HG02798 (cell line): ENCODE measurements at regions not wholly inside any gene's neighbourhood (a gene's known extent, or its start where the extent isn't known, plus 50 kb on each side); places are given as distances from the start of the nearest gene placed in this dataset.

ENCODE experiments used
- ATAC-seq: cut with Tn5 transposase; IDR thresholded peaks from one replicate; pipeline ENCODE4 v1.9.1; 2021; ENCODE audit warnings: mild to moderate bottlenecking; ENCODE audit not compliant: unreplicated experiment, poor library complexity

DNA sequence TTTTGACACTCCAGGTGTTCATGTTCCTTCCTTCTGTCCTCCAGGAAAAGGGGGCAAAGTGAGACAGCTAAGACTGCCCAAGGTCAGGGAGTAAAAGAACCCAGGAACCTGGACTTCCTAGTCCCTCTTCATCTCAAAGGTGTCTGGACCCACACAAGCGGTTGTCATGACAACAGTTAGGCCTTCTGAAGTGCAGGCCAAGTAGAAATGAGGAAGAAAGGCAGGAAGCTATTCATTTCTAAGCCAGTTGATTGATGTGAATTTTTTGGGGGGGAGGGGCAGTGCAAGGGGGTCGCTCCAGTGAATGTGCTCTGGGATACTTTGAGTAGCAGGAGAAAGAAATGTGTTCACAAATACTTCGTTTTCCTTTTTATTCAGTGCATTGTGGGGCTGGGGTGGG, 114.3 kb downstream of the NAV1 start:
- ATAC-seq: no peak

DNA sequence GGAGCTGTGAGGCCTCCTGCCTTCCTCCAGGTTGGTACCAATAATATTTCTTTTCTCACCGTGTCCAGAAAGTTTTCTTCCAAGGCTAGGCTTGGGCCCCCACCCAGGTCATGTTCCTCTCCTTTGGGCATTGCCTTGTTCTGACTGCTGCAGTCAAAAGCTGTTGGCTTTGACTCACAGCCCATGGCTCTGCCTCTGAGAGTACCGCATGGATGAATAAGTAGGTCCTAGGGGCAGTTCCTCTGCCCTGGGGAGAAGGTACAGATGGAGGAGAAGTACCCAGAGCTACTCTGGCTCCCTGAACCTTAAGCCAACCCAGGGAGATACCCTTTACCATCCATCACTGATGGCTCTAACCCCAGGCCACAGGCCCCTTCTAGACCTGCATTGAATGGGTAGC, 115.0 kb downstream of the NAV1 start:
- no peak for ATAC-seq

DNA sequence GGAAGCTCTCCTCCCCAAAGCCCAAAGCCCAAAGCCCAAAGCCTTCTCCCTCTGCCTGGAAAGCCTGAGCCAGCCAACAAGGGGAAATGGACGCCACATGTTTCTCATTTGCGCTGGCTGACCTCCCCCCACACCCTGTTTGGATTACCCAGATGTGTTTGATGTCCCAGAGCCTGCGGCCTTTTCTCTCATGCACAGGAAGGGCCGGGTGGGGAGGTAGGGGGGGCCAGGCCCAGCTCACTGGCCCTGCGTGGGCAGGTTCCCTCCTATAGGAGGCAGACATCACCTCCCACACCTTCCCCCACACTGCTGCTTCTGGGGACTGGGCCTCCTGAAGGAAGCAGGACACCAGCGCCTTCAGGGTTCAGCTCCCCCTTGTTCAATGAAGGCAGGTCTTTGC, 116.3 kb downstream of the NAV1 start:
- no peak for ATAC-seq

DNA sequence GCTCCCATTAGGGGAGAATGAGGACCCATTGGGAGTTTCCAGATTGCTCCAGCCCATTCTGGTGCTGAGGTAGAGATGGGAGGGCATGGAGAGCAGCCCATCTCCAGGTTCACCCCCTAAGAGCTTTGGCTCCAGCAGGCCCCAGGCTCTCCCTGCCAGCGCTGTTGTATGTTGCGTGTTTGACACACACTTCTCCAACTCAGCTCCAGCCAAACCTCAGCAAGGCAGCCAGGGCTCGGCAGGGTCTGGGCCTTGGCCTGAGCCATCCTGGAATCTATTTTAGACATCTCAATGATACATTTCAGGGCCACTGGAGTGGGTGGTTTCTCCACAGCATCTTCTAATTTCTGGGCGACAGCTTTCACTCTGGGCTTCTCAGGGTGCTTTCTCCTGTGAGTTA, 117.0 kb downstream of the NAV1 start:
- ATAC-seq: no peak

DNA sequence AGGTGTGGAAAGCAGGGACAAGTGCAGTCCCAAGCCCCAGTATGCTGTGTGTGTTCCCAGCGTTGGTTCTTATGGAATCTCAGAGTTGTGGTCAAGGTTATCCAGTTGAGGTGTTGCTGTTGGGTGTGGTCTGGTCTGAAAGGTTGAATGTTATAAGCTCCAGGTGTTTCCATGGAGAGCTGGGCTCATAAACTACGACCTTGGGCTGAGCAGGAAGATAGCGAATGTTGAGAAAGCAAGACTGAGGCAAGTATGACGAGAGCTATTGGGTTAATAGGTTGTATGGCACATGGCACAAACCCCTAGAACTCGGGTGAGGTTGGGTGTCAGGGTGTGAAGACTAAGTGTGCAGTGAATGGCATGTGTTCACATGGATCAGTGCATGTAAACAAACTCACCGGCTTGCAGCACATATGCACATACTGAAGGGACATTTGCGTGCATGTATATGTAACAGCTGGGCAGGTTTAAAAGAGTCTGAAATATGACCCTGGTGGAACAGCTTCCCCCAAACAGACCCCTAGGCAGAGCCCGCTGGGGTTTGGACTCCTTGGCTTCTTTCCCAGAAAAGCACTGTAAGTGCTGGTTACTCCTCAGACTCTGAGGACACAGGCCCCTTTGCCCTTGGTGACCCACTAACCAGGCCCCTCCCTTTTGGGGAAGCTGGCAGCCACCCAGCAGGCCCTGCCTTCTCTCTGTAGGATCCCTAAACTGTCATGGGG, 117.5 kb downstream of the NAV1 start:
- no peak for ATAC-seq

DNA sequence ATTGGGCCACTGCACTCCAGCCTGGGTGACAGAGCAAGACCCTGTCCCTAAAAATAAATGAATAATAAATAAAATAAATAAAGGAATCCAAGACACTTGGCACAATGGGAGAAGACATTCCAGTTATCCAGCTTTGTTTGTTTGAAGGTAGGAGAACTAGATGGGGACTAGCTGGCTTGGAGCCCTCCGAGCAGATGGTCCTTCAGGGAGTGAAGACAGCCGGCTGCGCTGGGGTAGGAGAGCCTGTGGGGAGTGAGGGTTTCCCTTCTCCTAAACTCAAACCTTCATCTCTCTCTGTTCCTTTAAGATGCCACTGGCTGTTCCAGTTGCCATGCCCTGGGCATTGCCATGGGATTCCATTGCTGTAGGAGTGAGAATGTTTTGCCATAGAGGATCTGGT, 120.6 kb downstream of the NAV1 start:
- ATAC-seq: no peak

DNA sequence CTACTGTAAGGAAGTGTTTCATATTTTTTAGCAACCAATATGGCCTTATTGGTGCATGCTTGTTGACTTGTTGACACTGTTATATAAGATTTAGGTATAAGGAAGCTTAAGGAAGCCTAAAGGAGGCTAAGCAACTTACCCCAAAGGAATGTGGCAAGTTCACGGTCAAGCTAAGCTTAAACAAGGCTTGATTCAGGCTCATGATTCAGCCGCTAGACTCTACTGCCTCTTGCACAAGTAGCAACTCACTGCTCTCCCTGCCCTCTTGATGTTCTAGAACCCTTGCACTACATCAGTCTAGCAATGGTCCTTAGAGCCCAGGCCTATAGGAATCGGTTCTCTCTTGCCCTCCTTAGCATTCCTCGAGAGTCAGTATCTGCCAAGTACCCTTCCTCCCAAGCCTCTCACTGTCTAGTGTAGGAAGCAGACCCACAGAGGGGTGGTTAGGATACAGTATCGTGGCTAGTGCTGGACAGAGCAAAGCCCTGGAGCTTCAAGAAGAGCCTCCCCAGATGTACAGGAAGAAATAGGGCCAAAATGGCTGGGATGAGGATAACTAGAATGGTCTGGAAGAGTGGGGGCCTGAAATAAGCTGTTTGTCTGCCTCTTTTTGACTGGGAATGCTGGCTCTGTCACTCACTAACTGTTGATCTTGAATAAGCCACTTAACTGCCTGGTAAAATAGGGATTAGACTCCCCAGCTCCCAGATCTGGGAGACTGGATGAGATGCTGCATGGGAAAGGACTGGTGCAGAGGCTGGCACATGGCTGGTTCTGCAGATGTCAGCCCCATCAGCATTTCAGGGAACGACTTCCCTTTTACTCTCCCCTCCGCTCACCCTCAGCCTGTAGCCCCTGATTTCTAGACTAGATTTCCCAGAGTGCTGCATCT, 122.2 kb downstream of the NAV1 start:
- ATAC-seq: no peak

DNA sequence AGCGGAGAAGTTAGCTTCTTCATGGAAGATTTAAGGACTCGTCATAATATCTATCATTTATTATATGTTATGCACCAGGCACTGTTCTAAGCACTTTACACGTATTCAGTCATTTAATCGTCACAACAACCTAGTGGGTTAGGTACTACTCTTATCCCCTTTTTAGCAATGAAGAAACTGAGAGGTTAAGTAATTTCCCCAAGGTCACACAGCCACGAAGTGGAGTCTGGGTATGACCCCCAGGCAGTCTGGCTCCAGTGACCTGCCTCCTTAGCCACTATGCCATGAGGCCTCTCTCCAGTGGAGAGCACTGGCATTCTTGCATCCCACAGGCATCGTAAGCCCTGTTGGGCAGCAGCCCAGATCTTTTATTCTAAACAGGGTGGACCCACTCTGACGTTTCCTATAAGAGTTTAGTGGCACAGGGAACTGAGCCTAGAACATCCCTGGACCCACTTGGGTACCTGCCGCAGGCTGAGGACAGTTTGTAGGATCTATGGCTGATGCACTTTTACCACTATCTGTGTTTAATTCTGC, 123.0 kb downstream of the NAV1 start:
- ATAC-seq: no peak

DNA sequence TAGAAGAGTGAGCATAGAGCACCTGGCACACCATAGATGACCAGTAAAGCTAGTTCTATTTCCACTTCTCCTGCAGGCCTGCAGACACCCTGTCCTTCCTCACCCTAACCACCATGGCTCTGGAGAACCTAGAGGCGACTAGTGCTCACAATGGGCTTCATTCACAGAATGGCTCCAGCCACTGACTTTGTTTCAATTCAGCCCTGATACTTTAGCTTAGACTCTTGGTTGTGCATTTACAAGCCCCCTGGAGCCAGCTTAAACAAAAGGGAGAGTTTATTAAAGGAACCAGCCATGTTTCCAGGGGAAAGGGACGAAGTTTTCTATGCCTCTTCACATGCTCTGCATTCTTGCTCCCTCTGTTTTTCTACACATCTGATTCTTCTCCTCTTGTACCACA, 123.7 kb downstream of the NAV1 start:
- no peak for ATAC-seq

DNA sequence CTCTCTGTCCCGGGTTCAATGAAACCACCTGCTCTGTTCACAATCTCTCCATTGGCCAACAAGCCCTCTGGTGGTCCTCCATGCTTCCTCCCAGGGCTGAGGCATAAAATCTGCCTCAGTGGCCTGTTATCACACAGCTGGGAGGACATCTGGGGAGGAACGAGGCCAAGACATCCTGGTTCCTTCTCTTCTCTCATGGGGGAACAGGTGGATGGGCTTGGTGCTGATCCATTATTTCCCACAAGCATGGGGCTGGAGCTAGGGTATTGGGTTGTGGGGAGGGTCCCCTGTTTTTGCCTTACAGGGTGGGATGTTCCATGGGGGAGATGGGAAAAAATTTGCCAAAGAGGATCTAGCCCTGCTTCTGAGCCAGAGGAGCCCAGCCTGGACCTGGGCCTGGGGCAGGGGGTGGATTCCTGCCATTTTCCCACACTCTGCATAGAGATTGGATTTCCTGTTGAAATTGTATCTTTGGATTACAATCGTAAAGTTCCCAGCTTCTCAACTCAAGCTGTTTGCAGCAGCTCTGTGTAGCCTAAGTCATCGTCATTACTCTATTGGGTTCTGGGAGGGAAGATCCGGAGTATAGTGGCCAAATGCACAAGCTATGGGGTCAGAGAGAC, 124.7 kb downstream of the NAV1 start:
- ATAC-seq: no peak

DNA sequence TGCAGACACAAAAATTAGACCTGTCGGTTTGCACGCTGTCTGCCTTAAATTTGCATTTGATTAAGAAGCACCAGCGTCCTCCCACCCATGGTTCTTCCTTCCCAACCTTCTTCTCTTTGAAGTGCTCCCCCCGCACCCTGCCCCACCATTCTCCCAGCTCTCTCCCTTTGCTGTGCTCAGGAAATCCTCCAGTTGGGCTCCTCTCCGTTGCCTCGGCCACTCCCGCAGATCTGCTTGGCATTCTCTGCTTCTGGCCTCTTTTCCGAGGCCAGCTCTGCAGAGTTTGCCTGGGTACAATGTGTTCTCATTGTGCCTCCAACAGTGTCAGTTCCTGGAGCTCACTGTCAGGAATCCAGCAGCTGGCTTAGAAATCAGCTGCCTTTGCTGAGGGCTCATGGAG, 126.1 kb downstream of the NAV1 start:
- no peak for ATAC-seq

DNA sequence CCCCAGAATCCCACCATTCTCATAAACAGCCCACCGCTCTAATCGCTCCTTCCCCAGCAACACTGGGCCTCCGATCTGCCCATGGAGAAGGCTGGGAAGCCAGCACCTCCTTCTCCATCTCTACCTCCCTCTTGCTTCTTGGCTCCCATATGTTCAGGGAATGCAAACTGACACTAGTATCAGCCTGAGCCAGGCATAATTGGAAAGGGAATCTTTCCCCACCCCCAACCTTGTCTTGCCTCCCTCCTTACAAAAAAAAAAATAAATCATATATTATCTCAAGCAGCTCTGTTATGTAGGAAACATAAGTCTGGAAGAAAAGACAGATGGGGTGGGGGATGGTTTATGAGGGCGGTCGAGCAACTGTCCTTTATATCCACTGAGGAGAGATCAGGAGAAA, 127.2 kb downstream of the NAV1 start:
- no peak for ATAC-seq

DNA sequence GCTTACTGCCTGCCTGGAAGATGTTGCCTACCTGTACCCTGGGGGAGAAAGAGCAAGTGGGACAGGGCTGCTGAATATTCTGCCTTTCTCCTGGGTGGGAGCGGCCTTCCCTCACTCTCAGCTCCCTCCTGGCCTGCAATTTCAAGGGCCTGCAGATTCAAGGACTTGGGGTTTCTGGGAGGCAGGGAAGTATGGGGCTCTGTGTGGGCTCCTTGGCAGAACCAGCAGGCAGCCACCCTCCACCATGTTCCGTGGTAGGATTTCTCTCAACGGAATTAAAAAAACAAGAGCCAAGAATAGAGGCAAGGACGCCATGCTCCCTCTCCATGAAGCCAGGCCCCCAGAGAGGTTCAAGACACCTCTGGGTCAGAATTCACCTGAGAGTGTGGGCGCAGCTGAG, 127.7 kb downstream of the NAV1 start:
- ATAC-seq: no peak

DNA sequence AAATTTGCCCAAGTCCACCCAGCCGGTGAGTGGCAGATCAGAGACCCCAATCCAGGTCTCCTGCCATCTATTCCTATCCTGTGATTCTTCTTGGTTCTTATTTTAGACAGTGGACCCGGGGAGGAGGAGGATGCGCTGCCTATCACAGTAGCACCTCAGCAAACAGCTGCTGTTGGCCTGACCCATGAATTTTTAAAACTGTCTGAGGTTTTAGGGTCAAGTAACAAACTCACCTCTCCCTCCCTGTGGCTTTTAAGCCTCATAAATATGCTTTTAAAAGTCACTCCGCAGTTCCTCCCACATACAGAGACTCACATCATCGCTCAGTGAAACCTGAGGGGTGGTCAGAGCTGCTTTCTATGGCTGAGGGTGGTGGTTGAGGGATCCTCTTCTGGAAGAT, 128.6 kb downstream of the NAV1 start:
- no peak for ATAC-seq

DNA sequence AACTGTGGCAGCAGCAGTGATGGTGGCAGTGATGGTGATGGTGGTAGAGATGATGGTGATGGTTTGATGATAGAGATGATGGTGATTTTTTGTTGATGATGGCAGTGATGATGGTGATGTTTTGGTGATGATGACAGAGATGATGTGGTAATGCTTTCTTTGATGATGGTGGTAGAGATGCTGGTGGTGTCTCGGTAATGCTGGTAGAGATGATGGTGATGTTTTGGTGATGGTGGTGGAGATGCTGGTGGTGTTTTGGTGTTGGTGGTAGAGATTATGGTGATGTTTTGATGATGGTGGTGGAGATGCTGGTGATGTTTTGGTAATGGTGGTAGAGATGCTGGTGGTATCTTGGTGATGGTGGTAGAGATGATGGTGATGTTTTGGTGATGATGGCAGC, 131.6 kb downstream of the NAV1 start:
- ATAC-seq: no peak

DNA sequence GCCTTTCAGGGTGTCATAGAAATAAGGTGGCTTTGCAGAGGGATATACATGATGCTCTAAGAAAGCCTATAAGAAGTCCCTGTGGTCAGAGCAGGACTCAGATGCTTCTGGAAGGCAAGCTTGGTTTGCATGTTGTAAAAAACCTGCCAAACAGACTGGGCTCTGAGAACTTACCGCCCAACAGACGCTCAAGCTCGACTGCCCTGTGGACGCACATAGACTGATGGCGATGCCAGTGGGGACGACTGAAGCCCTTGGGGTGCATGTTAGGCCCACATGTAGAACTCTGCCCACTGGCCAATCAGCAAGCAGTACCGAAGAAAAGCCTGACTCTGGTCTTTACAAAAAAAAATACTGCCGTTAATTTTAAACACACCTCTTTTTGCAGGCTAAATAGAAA, 133.8 kb downstream of the NAV1 start:
- ATAC-seq: no peak

DNA sequence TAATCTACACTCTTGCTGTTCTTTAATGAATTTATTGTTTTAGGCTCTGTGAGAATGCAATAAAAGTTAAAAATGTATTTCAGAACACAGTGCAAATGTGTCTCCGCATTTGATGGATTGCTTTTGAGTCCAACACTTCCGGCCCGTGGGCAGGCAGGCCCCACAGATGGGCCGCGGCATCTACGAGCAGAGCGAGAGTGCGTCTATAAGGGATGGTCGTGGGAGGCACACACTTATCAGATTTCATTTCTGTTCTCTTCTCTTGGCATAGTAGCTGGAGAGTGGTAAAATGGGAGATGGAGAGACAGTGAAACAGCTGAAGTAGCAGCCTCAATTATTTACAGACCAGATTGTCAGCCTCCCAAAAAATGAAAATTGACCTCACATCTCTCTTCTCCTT, 134.2 kb downstream of the NAV1 start:
- no peak for ATAC-seq

DNA sequence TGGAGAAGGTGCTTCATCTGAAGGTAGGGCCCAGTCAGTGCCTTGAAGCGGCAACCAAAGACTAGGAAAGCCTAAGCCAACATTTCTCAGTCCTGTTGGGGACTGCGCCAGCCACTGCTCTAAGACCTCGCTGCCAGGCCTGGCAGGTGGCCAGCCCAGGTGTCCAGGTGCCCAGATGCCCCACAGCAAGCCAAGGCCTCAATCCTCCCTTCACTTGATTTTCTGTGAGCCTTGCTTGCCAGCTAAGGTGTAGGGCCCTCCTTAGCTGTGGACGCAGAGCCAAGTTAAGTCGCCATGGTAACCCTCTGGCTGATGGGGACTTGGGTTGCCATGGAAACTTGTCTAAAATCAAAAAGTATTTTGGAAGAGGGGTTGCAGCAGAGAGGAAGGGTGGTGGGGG, 135.0 kb downstream of the NAV1 start:
- no peak for ATAC-seq

DNA sequence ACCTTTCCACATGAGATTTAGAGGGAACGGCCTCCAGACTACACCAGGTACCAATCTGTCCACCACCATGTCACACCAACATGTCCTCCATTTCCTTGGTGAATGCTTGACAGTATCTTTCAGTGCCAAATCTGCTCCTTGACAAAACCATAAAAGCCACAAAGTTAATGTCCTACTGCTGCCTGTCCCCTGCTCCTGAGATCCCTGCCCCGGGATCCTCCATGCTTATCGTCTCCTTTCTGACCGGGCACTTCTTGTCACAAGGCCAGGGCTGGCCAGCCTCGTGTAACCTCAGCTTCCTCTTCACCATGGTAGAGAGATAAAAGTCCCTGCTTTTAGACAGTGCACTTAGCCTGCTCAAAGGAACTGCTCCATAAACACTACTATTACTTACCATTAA, 136.2 kb downstream of the NAV1 start:
- no peak for ATAC-seq

DNA sequence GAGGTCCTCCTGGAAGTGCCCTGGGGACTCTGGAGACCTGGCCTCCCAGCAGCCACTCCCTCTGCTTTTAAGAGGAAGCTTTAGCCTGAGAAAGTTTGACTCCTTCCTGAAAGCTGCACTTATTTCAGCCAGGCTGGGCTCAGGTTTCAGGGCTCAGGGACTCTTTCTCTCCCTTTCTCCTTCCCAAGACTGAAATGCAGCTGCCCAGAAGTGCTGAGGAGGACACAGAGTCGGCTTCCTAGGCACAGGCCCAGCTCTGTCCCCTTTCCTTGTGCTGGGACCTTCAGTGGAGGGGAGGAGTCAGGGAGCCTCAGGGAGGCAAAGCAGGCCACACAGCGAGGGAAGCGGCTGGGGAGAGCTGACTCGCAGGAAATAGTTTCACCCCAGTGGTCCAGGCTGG, 137.3 kb downstream of the NAV1 start:
- ATAC-seq: no peak

DNA sequence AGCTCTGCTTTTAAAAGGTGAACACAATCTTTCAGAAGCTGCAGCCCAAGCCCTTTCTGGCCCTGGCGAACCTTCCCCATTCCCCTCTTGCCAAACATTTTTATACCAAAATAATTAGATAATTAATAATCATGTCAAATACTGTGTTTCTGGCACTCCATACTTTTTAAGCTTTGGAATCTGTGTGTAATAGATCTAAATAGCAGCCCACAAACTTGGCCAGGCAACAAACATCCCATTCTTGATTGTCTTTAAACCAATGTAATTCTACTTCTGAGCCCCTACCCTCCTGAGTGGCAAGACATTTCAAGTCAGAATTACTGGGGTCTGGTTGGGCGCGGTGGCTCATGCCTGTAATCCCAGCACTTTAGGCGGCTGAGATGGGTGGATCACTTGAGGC, 137.7 kb downstream of the NAV1 start:
- ATAC-seq: no peak
